ENCODE measurements at regions not wholly inside any gene's neighbourhood (a gene's known extent, or its start where the extent isn't known, plus 50 kb on each side); places are given as distances from the start of the nearest gene placed in this dataset.

DNA sequence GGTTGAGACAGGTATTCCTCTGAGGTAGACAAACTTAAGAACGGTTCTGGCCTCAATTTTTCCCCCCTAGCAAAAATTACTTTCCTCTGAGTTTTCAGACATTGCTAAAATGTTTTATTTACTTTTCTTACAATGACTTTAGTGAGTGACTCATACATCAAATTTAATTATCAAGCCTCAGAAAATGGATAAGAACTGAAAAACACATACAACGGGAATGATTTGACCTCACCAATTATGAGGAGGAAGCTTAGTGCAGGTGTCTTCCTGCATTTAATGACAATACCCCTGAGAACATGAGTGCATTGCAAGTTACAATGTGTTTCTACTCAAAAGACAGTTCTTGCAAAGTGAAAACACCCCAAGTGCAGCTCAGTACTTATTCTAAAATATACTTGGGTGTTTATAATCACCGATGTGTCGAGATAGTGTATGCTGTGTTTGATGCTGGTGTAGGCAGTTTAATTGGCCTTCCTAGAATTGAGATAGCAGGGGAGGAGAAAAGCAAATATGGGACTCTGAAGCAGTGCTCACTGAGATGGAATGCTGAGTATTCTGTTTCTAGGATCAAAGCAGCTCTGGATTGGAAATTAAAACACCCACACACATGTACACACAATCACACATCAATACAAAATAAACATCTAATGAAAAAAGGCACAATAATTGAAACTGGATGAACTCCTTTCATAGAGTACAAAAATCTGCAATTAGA is 189.5 kb upstream of the SLC10A2 start:
- no peaks in the 10 kb centered on the region for H3K4me1 ChIP-seq (ENCODE audit: control insufficient read depth in 1 of 2, insufficient read depth in 2 of 2, low read length in 2 of 2)
- no peak overlapping the region for H2AFZ ChIP-seq (ENCODE audit: low read depth, low read length, poor library complexity, severe bottlenecking)
- H3K9ac ChIP-seq (ENCODE audit: low read length): no peak overlapping the region
- POLR2A ChIA-PET: no interaction called here
- no TSS peak for BruUV-seq (replicated peaks)
- no peaks in the 10 kb centered on the region for H3K27me3 ChIP-seq (ENCODE audit: insufficient read depth, low read length)
- DNase-seq (ENCODE audit: low read depth, low spot score) (no peak), ATAC-seq (no peak)
- H3K79me2 ChIP-seq (ENCODE audit: insufficient read depth, low read length): no peaks in the 10 kb centered on the region
- H3K9me3 ChIP-seq (ENCODE audit: control insufficient read depth in 1 of 2, insufficient read depth in 1 of 2, low read depth in 1 of 2, low read length in 2 of 2): no peaks in the 10 kb centered on the region; a peak in 1 of 4 replicates
- H3K4me3 ChIP-seq (replicated peaks in 1 of 2; ENCODE audit: low read depth in 1 of 2, low read length in 2 of 2): no peak overlapping the region
- intact Hi-C loops (cut with micrococcal nuclease): no loop called here
- H3K27ac ChIP-seq (ENCODE audit: low read depth, low read length): no peak overlapping the region
- no peak overlapping the region for H3K4me2 ChIP-seq (ENCODE audit: low read length)
- H3K36me3 ChIP-seq (ENCODE audit: control insufficient read depth in 1 of 2, insufficient read depth in 2 of 2, low read length in 2 of 2): no peaks in the 10 kb centered on the region
- CTCF ChIA-PET: no interaction called here
- no peaks in the 10 kb centered on the region for H3K9me2 ChIP-seq (ENCODE audit: insufficient read depth)
- RAD21 ChIA-PET (ENCODE audit: low non-redundant PET in 1 of 2, low total read pairs in 2 of 2, uncharacterized antibody in 2 of 2, unreplicated experiment in 2 of 2): no interaction called here
- TF ChIP-seq POLR2AphosphoS5 (IDR thresholded peaks at IDR 0.05; ENCODE audit: low read depth, low read length): no peak
- TF ChIP-seq, protein P1, sequence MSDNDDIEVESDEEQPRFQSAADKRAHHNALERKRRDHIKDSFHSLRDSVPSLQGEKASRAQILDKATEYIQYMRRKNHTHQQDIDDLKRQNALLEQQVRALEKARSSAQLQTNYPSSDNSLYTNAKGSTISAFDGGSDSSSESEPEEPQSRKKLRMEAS (IDR thresholded peaks at IDR 0.05): no peak
- TF ChIP-seq, protein P2, sequence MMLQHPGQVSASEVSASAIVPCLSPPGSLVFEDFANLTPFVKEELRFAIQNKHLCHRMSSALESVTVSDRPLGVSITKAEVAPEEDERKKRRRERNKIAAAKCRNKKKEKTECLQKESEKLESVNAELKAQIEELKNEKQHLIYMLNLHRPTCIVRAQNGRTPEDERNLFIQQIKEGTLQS (IDR thresholded peaks at IDR 0.05): no peak
- TF ChIP-seq TCF7L2 (IDR thresholded peaks at IDR 0.05; ENCODE audit: borderline replicate concordance, extremely low read depth, insufficient read depth, insufficient read length): no peak
- TF ChIP-seq CBX3 (IDR thresholded peaks at IDR 0.05; ENCODE audit: low read depth): no peak
- H4K20me1 ChIP-seq (ENCODE audit: insufficient read depth): no peaks in the 10 kb centered on the region

DNA sequence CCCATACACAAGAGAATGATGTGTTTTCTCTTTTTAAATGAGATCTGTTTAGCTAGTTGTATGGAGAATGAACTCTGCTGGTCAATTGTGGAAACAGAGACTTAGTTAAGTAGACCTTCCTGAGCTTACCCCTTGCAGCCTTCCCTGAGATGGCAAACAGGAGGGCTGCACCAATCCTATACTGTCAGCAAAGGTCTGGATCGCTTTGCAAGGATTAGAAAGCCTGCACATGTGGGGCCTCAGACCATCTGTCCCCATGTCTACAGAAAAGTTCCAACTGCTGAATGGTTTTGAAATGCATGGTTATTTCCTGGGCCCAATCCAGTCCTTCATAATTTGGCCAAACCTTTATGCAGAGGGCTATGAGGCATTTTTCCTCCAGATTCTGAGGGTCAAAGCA is 183.9 kb upstream of the SLC10A2 start:
- H3K4me3 ChIP-seq (replicated peaks in 1 of 2; ENCODE audit: low read depth in 1 of 2, low read length in 2 of 2): no peak overlapping the region
- TF ChIP-seq RAD21 (IDR thresholded peaks at IDR 0.05; ENCODE audit: low read depth): no peak
- TF ChIP-seq EGR1 (IDR thresholded peaks at IDR 0.05; ENCODE audit: low read depth): no peak
- TF ChIP-seq, protein P1 (IDR thresholded peaks at IDR 0.05): no peak
- no peak for TF ChIP-seq SP1 (IDR thresholded peaks at IDR 0.05; ENCODE audit: low read depth)
- TF ChIP-seq, protein P3, sequence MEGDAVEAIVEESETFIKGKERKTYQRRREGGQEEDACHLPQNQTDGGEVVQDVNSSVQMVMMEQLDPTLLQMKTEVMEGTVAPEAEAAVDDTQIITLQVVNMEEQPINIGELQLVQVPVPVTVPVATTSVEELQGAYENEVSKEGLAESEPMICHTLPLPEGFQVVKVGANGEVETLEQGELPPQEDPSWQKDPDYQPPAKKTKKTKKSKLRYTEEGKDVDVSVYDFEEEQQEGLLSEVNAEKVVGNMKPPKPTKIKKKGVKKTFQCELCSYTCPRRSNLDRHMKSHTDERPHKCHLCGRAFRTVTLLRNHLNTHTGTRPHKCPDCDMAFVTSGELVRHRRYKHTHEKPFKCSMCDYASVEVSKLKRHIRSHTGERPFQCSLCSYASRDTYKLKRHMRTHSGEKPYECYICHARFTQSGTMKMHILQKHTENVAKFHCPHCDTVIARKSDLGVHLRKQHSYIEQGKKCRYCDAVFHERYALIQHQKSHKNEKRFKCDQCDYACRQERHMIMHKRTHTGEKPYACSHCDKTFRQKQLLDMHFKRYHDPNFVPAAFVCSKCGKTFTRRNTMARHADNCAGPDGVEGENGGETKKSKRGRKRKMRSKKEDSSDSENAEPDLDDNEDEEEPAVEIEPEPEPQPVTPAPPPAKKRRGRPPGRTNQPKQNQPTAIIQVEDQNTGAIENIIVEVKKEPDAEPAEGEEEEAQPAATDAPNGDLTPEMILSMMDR (IDR thresholded peaks at IDR 0.05 in 2 of 3, conservative IDR thresholded peaks at IDR 0.05 in 1 of 3; ENCODE audit: borderline replicate concordance in 1 of 3, insufficient read depth in 1 of 3, low read depth in 2 of 3, low read length in 2 of 3): no peak
- TF ChIP-seq, protein P2 (IDR thresholded peaks at IDR 0.05): no peak
- TF ChIP-seq CEBPB (IDR thresholded peaks at IDR 0.05; ENCODE audit: low read depth): no peak
- no peak for TF ChIP-seq ZNF274 (IDR thresholded peaks at IDR 0.05; ENCODE audit: low read depth, low read length)
- no peak for TF ChIP-seq POLR2A (IDR thresholded peaks at IDR 0.05; ENCODE audit: borderline replicate concordance, extremely low read depth, insufficient read depth, insufficient read length)
- TF ChIP-seq TCF7L2 (IDR thresholded peaks at IDR 0.05; ENCODE audit: borderline replicate concordance, extremely low read depth, insufficient read depth, insufficient read length): no peak
- no peak for TF ChIP-seq ZFX (IDR thresholded peaks at IDR 0.05)
- TF ChIP-seq POLR2AphosphoS5 (IDR thresholded peaks at IDR 0.05; ENCODE audit: low read depth, low read length): no peak
- no peak for TF ChIP-seq JUND (IDR thresholded peaks at IDR 0.05)
- TF ChIP-seq, protein P4, sequence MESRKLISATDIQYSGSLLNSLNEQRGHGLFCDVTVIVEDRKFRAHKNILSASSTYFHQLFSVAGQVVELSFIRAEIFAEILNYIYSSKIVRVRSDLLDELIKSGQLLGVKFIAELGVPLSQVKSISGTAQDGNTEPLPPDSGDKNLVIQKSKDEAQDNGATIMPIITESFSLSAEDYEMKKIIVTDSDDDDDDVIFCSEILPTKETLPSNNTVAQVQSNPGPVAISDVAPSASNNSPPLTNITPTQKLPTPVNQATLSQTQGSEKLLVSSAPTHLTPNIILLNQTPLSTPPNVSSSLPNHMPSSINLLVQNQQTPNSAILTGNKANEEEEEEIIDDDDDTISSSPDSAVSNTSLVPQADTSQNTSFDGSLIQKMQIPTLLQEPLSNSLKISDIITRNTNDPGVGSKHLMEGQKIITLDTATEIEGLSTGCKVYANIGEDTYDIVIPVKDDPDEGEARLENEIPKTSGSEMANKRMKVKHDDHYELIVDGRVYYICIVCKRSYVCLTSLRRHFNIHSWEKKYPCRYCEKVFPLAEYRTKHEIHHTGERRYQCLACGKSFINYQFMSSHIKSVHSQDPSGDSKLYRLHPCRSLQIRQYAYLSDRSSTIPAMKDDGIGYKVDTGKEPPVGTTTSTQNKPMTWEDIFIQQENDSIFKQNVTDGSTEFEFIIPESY (IDR thresholded peaks at IDR 0.05; ENCODE audit: extremely low read depth, insufficient replicate concordance, low read length): no peak
- BruUV-seq (replicated peaks): no TSS peak
- intact Hi-C loops (cut with micrococcal nuclease): no loop called here
- H3K4me2 ChIP-seq (ENCODE audit: low read length): no peak overlapping the region
- no peaks in the 10 kb centered on the region for H3K4me1 ChIP-seq (ENCODE audit: control insufficient read depth in 1 of 2, insufficient read depth in 2 of 2, low read length in 2 of 2)
- H2AFZ ChIP-seq (ENCODE audit: low read depth, low read length, poor library complexity, severe bottlenecking): no peak overlapping the region
- no peak overlapping the region for H3K9ac ChIP-seq (ENCODE audit: low read length)
- H3K9me3 ChIP-seq (ENCODE audit: control insufficient read depth in 1 of 2, insufficient read depth in 1 of 2, low read depth in 1 of 2, low read length in 2 of 2): no peaks in the 10 kb centered on the region; a peak in 1 of 4 replicates
- no peaks in the 10 kb centered on the region for H3K36me3 ChIP-seq (ENCODE audit: control insufficient read depth in 1 of 2, insufficient read depth in 2 of 2, low read length in 2 of 2)
- RAD21 ChIA-PET (ENCODE audit: low non-redundant PET in 1 of 2, low total read pairs in 2 of 2, uncharacterized antibody in 2 of 2, unreplicated experiment in 2 of 2): no interaction called here
- H4K20me1 ChIP-seq (ENCODE audit: insufficient read depth): no peaks in the 10 kb centered on the region
- POLR2A ChIA-PET: no interaction called here
- CTCF ChIA-PET: no interaction called here
- H3K9me2 ChIP-seq (ENCODE audit: insufficient read depth): no peaks in the 10 kb centered on the region
- no peak overlapping the region for H3K27ac ChIP-seq (ENCODE audit: low read depth, low read length)
- H3K27me3 ChIP-seq (ENCODE audit: insufficient read depth, low read length): no peaks in the 10 kb centered on the region
- no peak for DNase-seq (ENCODE audit: low read depth, low spot score)
- ATAC-seq: no peak
- H3K79me2 ChIP-seq (ENCODE audit: insufficient read depth, low read length): no peaks in the 10 kb centered on the region

Data from HCT116 (cell line).